ENCODE measurements at regions not wholly inside any gene's neighbourhood (a gene's known extent, or its start where the extent isn't known, plus 50 kb on each side); places are given as distances from the start of the nearest gene placed in this dataset.

GRCh38 chr12:60162988-60163720, 567.3 kb downstream of the SLC16A7 start:
- Histone ChIP-seq H3K27me3 (ENCODE audit: insufficient read depth, low read length, poor library complexity, severe bottlenecking) (no peaks in the 10 kb centered on the region), H3K36me3 (ENCODE audit: insufficient read depth, low read length) (no peaks in the 10 kb centered on the region), H3K4me3 (ENCODE audit: low read length) (no peak overlapping the region), H3K4me1 (ENCODE audit: insufficient read depth, low read length) (no peaks in the 10 kb centered on the region), H3K9me3 (ENCODE audit: low read length) (no peaks in the 10 kb centered on the region), H3K27ac (ENCODE audit: low read depth, low read length) (no peak overlapping the region)
- H3K27ac Mint-ChIP-seq: no peak overlapping the region
- H3K9me3 Mint-ChIP-seq: peaks cover 0 to 11% (median 2%) of the 10 kb centered on the region in 5 donors
- H3K27me3 Mint-ChIP-seq: no peaks in the 10 kb centered on the region
- DNase-seq: no peak
- POLR2A ChIA-PET: no interaction called here
- H3K4me3 Mint-ChIP-seq: no peak overlapping the region
- no peaks in the 10 kb centered on the region for H3K36me3 Mint-ChIP-seq
- no peaks in the 10 kb centered on the region for H3K4me1 Mint-ChIP-seq
- CTCF ChIA-PET: no interaction called here

GRCh38 chr12:60165781-60166180, 570.0 kb downstream of the SLC16A7 start:
- Histone ChIP-seq H3K9me3 (ENCODE audit: low read length) (no peaks in the 10 kb centered on the region), H3K27me3 (ENCODE audit: insufficient read depth, low read length, poor library complexity, severe bottlenecking) (no peaks in the 10 kb centered on the region), H3K4me1 (ENCODE audit: insufficient read depth, low read length) (no peaks in the 10 kb centered on the region), H3K27ac (ENCODE audit: low read depth, low read length) (no peak overlapping the region), H3K36me3 (ENCODE audit: insufficient read depth, low read length) (no peaks in the 10 kb centered on the region), H3K4me3 (ENCODE audit: low read length) (no peak overlapping the region)
- Mint-ChIP-seq H3K36me3 (no peaks in the 10 kb centered on the region), H3K9me3 (peaks cover 0 to 16% (median 2%) of the 10 kb centered on the region in 5 donors), H3K4me3 (no peak overlapping the region), H3K27me3 (no peaks in the 10 kb centered on the region), H3K4me1 (no peaks in the 10 kb centered on the region), H3K27ac (no peak overlapping the region)
- ChIA-PET CTCF (no interaction called here), POLR2A (no interaction called here)
- DNase-seq: no peak

- no peaks in the 10 kb centered on the region for H3K27me3 ChIP-seq (ENCODE audit: insufficient read depth, low read length, poor library complexity, severe bottlenecking)
- no peak for DNase-seq
- Mint-ChIP-seq H3K36me3 (no peaks in the 10 kb centered on the region), H3K4me3 (no peak overlapping the region), H3K27me3 (no peaks in the 10 kb centered on the region), H3K4me1 (no peaks in the 10 kb centered on the region), H3K9me3 (peaks cover 0 to 9% (median 4%) of the 10 kb centered on the region in 5 donors), H3K27ac (no peak overlapping the region)
- H3K36me3 ChIP-seq (ENCODE audit: insufficient read depth, low read length): no peaks in the 10 kb centered on the region
- ChIA-PET CTCF (no interaction called here), POLR2A (no interaction called here)
- H3K9me3 ChIP-seq (ENCODE audit: low read length): no peaks in the 10 kb centered on the region
- no peak overlapping the region for H3K27ac ChIP-seq (ENCODE audit: low read depth, low read length)
- H3K4me1 ChIP-seq (ENCODE audit: insufficient read depth, low read length): no peaks in the 10 kb centered on the region
- no peak overlapping the region for H3K4me3 ChIP-seq (ENCODE audit: low read length)
Measured at GRCh38 chr12:60168441-60168840, 572.6 kb downstream of the SLC16A7 start.

- Histone ChIP-seq H3K9me3 (ENCODE audit: low read length) (no peaks in the 10 kb centered on the region), H3K4me1 (ENCODE audit: insufficient read depth, low read length) (no peaks in the 10 kb centered on the region), H3K36me3 (ENCODE audit: insufficient read depth, low read length) (no peaks in the 10 kb centered on the region), H3K4me3 (ENCODE audit: low read length) (no peak overlapping the region), H3K27ac (ENCODE audit: low read depth, low read length) (no peak overlapping the region), H3K27me3 (ENCODE audit: insufficient read depth, low read length, poor library complexity, severe bottlenecking) (no peaks in the 10 kb centered on the region)
- no peak overlapping the region for H3K4me3 Mint-ChIP-seq
- CTCF ChIA-PET: no interaction called here
- DNase-seq: no peak
- no peaks in the 10 kb centered on the region for H3K27me3 Mint-ChIP-seq
- H3K4me1 Mint-ChIP-seq: no peaks in the 10 kb centered on the region
- no peak overlapping the region for H3K27ac Mint-ChIP-seq
- POLR2A ChIA-PET: no interaction called here
- H3K36me3 Mint-ChIP-seq: no peaks in the 10 kb centered on the region
- peaks cover 0 to 14% (median 4%) of the 10 kb centered on the region in 5 donors for H3K9me3 Mint-ChIP-seq
Measured at GRCh38 chr12:60169904-60170303, 574.1 kb downstream of the SLC16A7 start.

- CTCF ChIA-PET: no interaction called here
- Histone ChIP-seq H3K4me1 (ENCODE audit: insufficient read depth, low read length) (no peaks in the 10 kb centered on the region), H3K27me3 (ENCODE audit: insufficient read depth, low read length, poor library complexity, severe bottlenecking) (no peaks in the 10 kb centered on the region), H3K9me3 (ENCODE audit: low read length) (no peaks in the 10 kb centered on the region), H3K4me3 (ENCODE audit: low read length) (no peak overlapping the region), H3K36me3 (ENCODE audit: insufficient read depth, low read length) (no peaks in the 10 kb centered on the region), H3K27ac (ENCODE audit: low read depth, low read length) (no peak overlapping the region)
- POLR2A ChIA-PET: no interaction called here
- H3K27ac Mint-ChIP-seq: no peak overlapping the region
- no peaks in the 10 kb centered on the region for H3K36me3 Mint-ChIP-seq
- DNase-seq: no peak
- no peak overlapping the region for H3K4me3 Mint-ChIP-seq
- no peaks in the 10 kb centered on the region for H3K4me1 Mint-ChIP-seq
- H3K9me3 Mint-ChIP-seq: peaks cover 0 to 14% (median 2%) of the 10 kb centered on the region in 5 donors
- no peaks in the 10 kb centered on the region for H3K27me3 Mint-ChIP-seq
Measured at GRCh38 chr12:60172266-60173211, 576.7 kb downstream of the SLC16A7 start.

GRCh38 chr12:60173224-60174170, 577.7 kb downstream of the SLC16A7 start:
- H3K27ac Mint-ChIP-seq: no peak overlapping the region
- no peaks in the 10 kb centered on the region for H3K36me3 ChIP-seq (ENCODE audit: insufficient read depth, low read length)
- no peaks in the 10 kb centered on the region for H3K36me3 Mint-ChIP-seq
- H3K4me3 ChIP-seq (ENCODE audit: low read length): no peak overlapping the region
- no peak overlapping the region for H3K27ac ChIP-seq (ENCODE audit: low read depth, low read length)
- no peaks in the 10 kb centered on the region for H3K9me3 ChIP-seq (ENCODE audit: low read length)
- no peak overlapping the region for H3K4me3 Mint-ChIP-seq
- H3K27me3 ChIP-seq (ENCODE audit: insufficient read depth, low read length, poor library complexity, severe bottlenecking): no peaks in the 10 kb centered on the region
- DNase-seq: no peak
- peaks cover 0 to 21% (median 2%) of the 10 kb centered on the region in 5 donors for H3K9me3 Mint-ChIP-seq
- CTCF ChIA-PET: no interaction called here
- POLR2A ChIA-PET: no interaction called here
- no peaks in the 10 kb centered on the region for H3K27me3 Mint-ChIP-seq
- no peaks in the 10 kb centered on the region for H3K4me1 Mint-ChIP-seq
- H3K4me1 ChIP-seq (ENCODE audit: insufficient read depth, low read length): no peaks in the 10 kb centered on the region

GRCh38 chr12:60174476-60174875, 578.6 kb downstream of the SLC16A7 start:
- ChIA-PET POLR2A (no interaction called here), CTCF (no interaction called here)
- Mint-ChIP-seq H3K27ac (no peak overlapping the region), H3K9me3 (peaks cover 0 to 20% (median 2%) of the 10 kb centered on the region in 5 donors), H3K4me3 (no peak overlapping the region), H3K27me3 (no peaks in the 10 kb centered on the region), H3K36me3 (no peaks in the 10 kb centered on the region), H3K4me1 (no peaks in the 10 kb centered on the region)
- DNase-seq: no peak
- Histone ChIP-seq H3K36me3 (ENCODE audit: insufficient read depth, low read length) (no peaks in the 10 kb centered on the region), H3K4me1 (ENCODE audit: insufficient read depth, low read length) (no peaks in the 10 kb centered on the region), H3K27ac (ENCODE audit: low read depth, low read length) (no peak overlapping the region), H3K27me3 (ENCODE audit: insufficient read depth, low read length, poor library complexity, severe bottlenecking) (no peaks in the 10 kb centered on the region), H3K9me3 (ENCODE audit: low read length) (no peaks in the 10 kb centered on the region), H3K4me3 (ENCODE audit: low read length) (no peak overlapping the region)

All from CD8-positive, alpha-beta memory T cell (primary cell).